Heart right ventricle (tissue), 16 donors: ENCODE measurements at regions not wholly inside any gene's neighbourhood (a gene's known extent, or its start where the extent isn't known, plus 50 kb on each side); places are given as distances from the start of the nearest gene placed in this dataset.
A peak's percentile ranks its signal among the peaks of the same experiment; 100 is the strongest.

ENCODE experiments used
- ATAC-seq, 8 donors: fragments of 200-7000 bp; cut with Tn5 transposase; one replicate each; pipeline ENCODE4 v1.9.1; 2020; ENCODE audit warnings: mild to moderate bottlenecking in 8 of 8, moderate library complexity in 8 of 8, moderate number of reproducible peaks in 1 of 8
- DNase-seq, 2 donors: peaks; one replicate each; pipeline ENCODE4 v3.0.0-alpha.2; 2020
- H3K27ac ChIP-seq, 10 donors: fragments of 200-600 bp; sonication (generic) in 2 of 10; one replicate each; pipeline versions ENCODE4 v1.5.0 to v1.8.0; 2020 to 2022; ENCODE audit warnings: mild to moderate bottlenecking in 3 of 10
- H3K27me3 ChIP-seq, 7 donors: fragments of 200-600 bp; one replicate each; pipeline ENCODE4 v1.8.0; 2021 to 2022; ENCODE audit warnings: mild to moderate bottlenecking in 2 of 7
- H3K36me3 ChIP-seq, 9 donors: fragments of 200-600 bp; sonication (generic) in 1 of 9; one replicate each; pipeline versions ENCODE4 v1.5.0 to v1.8.0; 2020 to 2022; ENCODE audit warnings: mild to moderate bottlenecking in 2 of 9
- H3K4me1 ChIP-seq, 9 donors: fragments of 200-600 bp; sonication (generic) in 1 of 9; one replicate each; pipeline versions ENCODE4 v1.5.0 to v1.8.0; 2020 to 2022; ENCODE audit warnings: mild to moderate bottlenecking in 4 of 9
- H3K4me3 ChIP-seq, 10 donors: fragments of 200-600 bp; sonication (generic) in 2 of 10; one replicate each; pipeline versions ENCODE4 v1.5.0 to v1.8.0; 2020 to 2022; ENCODE audit warnings: mild to moderate bottlenecking in 7 of 10, moderate library complexity in 2 of 10
- H3K9me3 ChIP-seq, 11 donors: fragments of 200-600 bp in 10 of 11; sonication (generic) in 2 of 11; one replicate each; pipeline versions ENCODE4 v1.5.0 to v1.8.0; 2013 to 2022; ENCODE audit warnings: mild to moderate bottlenecking in 2 of 11, control low read depth in 1 of 11, moderate library complexity in 1 of 11
- WGBS, 2 donors: extraction: QIAGEN DNeasy Blood & Tissue Kit; methylation state at CpG; one replicate each; pipeline ENCODE4 v1.1.7; 2013; ENCODE audit warnings: inconsistent platforms in 1 of 2; 5-methylcytosine and 5-hydroxymethylcytosine counted together
- intact Hi-C, 10 donors: fragments of 100-400 bp; cut with DNase I; formaldehyde crosslinking; loops; one replicate each; pipeline versions ENCODE4 v1.11.1 to v1.14.2; 2022
- TF ChIP-seq, protein P1 (sequence below), 9 donors: fragments of 200-600 bp; sonication (generic) in 2 of 9; IDR thresholded peaks; one replicate each; pipeline versions ENCODE4 v1.5.0 to v1.8.0; 2021 to 2022; ENCODE audit warnings: antibody characterized with exemption in 9 of 9, mild to moderate bottlenecking in 5 of 9, moderate library complexity in 1 of 9
- donor health status: Arrhythmogenic right ventricular cardiomyopathy.
- donor health status: ischemic (EF 13 %, LVEDD 7.1; RV severe dilation, severe dysfunction).
- donor health status: healthy with polysubstance abuse.
- donor health status: DM: no; HTN: yes; CAD: no.
- donor health status: DM: no; HTN: no; CAD: no.
- donor health status: ischemic (EF 25% LVEDD 6.9; RV normal size, moderate dysfunction).
- donor health status: ischemic (EF 25% LVEDD 5.7; RV mildly dilated, moderate dysfunction).
- donor health status: healthy.
- donor health status: DM: yes; HTN: yes; CAD: no.
- donor health status: Ischemic cardiomyopathy.
- donor health status: ischemic (EF 35%, LVEDD 5.7; RV mildly dilated, moderate dysfunction).
- donor health status: nonischemic (EF 11% LVEDD 7.7; RV severe dilation, severe dysfunction).
- donor health status: DM: yes; HTN: yes; CAD: no.
- donor health status: PGD.
- donor health status: ischemic (EF 29% LVEDD 5.4; RV normal size, mild dysfunction).
- donor health status: nonischemic (EF 23%, LVEDD 6.1; RV moderate dilation, normal function).

DNA sequence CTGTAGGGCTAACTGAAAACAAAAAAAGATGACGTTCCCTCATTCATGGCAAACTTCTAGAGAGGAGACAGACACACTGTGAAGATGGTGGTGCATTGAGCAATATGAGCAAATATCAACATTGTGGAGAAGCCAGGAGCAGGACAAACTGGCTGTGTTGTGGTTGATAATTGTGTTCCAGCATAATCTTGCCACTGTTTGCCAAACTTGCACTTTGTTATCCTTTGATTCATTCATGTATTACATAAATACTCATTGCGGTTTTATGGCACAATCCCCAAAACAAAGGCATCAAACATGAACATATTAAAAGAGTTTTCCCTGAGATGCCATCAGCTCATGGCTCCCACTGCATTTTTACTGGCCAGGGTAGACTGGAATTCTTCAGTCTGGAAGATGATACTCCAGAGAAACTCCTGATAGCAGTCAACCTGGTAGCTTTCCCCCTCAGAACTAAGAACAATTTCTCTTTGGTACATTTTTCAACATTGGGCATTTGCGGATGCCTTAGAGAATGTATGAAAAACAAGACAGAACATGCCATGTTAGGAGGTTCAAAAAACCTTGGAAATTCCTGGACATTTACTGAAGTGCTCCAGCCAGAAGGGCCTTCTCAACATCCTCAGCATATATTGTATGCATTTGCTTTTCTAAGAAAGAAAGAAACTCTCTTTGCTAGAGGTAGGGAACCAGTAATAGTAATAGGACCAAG, 487.4 kb upstream of the CELF4 start:
- intact Hi-C loops: no loop called here
- TF ChIP-seq, protein P1, sequence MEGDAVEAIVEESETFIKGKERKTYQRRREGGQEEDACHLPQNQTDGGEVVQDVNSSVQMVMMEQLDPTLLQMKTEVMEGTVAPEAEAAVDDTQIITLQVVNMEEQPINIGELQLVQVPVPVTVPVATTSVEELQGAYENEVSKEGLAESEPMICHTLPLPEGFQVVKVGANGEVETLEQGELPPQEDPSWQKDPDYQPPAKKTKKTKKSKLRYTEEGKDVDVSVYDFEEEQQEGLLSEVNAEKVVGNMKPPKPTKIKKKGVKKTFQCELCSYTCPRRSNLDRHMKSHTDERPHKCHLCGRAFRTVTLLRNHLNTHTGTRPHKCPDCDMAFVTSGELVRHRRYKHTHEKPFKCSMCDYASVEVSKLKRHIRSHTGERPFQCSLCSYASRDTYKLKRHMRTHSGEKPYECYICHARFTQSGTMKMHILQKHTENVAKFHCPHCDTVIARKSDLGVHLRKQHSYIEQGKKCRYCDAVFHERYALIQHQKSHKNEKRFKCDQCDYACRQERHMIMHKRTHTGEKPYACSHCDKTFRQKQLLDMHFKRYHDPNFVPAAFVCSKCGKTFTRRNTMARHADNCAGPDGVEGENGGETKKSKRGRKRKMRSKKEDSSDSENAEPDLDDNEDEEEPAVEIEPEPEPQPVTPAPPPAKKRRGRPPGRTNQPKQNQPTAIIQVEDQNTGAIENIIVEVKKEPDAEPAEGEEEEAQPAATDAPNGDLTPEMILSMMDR (IDR thresholded peaks at IDR 0.05): no peak
- ATAC-seq (no peak), DNase-seq (no peak)
- Histone ChIP-seq H3K36me3 (no peaks in the 10 kb centered on the region), H3K27ac (no peak overlapping the region), H3K4me3 (no peak overlapping the region), H3K27me3 (no peaks in the 10 kb centered on the region), H3K4me1 (no peaks in the 10 kb centered on the region), H3K9me3 (peaks cover 0 to 6% (median 0%) of the 10 kb centered on the region in 11 donors)
- WGBS, 2 donors: 85 to 94% methylated on average over 3 of the region's 3 CpGs

DNA sequence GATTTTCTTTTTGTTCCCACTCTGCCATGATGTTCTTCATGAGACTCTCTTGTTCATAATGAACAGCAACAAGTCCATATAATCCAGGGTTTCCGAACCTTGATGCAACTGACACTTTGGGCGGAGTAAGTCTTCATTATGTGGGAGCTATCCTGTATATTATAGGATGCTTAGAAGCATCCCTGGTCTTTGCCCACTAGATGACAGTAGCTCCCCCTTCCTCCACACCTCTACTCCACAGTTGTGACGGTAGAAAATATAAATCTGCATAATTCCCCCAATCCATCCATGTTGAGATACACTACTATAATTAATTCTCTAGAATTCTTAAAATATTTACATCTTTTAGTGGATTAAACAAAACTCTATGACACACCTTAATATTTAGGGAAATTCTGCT, 482.2 kb upstream of the CELF4 start:
- no peak for DNase-seq
- peaks cover 0 to under 1% (median 0%) of the 10 kb centered on the region in 7 donors for H3K27me3 ChIP-seq
- peaks cover 0 to 6% (median 0%) of the 10 kb centered on the region in 11 donors for H3K9me3 ChIP-seq
- intact Hi-C loops: loop anchor here in 3 of 10 donors (10.0 kb wide), 3 partner anchors 57 to 1417 kb away; no protein-coding TSS in a partner anchor
- no peak overlapping the region for H3K27ac ChIP-seq
- no peak overlapping the region for H3K4me3 ChIP-seq
- no peak for ATAC-seq
- no peaks in the 10 kb centered on the region for H3K36me3 ChIP-seq
- no peaks in the 10 kb centered on the region for H3K4me1 ChIP-seq
- TF ChIP-seq, protein P1 (IDR thresholded peaks at IDR 0.05): peak in 1 of 9 donors; percentile 17
- WGBS, 2 donors: 58 to 61% methylated on average over 3 of the region's 3 CpGs

DNA sequence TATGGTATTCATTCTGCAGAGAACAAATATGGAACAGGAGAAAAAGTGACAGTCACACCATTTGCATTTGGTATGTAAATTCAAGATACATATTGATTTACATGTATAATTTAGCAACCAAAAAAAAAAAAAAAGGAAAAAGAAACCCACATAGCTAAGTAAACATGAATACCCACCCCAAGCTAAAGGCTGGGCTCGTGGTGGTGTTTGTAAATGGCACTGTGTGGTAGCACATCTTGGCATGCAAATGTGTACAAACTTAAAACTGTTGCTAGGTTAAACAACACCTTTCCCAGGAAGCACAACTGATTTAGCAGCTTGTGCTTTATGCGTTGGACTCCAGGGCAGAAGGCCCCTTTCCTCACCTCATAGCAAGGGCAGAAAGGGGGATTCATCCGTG, 481.1 kb upstream of the CELF4 start:
- no peaks in the 10 kb centered on the region for H3K36me3 ChIP-seq
- intact Hi-C loops: loop anchor here in 3 of 10 donors (10.0 kb wide), 3 partner anchors 58 to 1418 kb away; no protein-coding TSS in a partner anchor
- TF ChIP-seq, protein P1 (IDR thresholded peaks at IDR 0.05): no peak
- H3K4me3 ChIP-seq: no peak overlapping the region
- DNase-seq (no peak), ATAC-seq (no peak)
- H3K27me3 ChIP-seq: peaks cover 0 to 6% (median 0%) of the 10 kb centered on the region in 7 donors
- H3K4me1 ChIP-seq: no peaks in the 10 kb centered on the region
- H3K9me3 ChIP-seq: peaks cover 0 to 6% (median 0%) of the 10 kb centered on the region in 11 donors
- WGBS, 2 donors: 73 to 78% methylated on average over 3 of the region's 3 CpGs
- H3K27ac ChIP-seq: no peak overlapping the region

DNA sequence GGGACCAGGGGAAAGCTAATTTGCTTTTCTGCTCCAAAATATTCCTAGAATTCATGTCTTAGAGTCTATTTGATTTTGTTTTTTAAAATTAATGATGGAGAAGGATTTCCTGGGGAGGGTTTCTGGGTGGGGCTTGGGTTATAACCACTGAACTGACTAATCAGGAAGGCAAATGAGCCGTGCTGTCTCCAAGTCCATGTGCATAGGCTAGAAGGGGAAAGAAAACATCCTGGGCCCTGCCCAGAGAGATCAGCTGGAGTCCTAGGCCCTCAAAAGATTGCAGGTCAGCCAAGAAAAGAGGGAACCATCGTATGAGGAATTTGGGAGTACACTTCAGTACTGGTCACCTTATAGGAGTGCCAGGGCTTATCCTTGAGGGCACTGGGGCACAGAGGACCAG, 480.2 kb upstream of the CELF4 start:
- no peak for ATAC-seq
- Histone ChIP-seq H3K27me3 (peaks cover 0 to 6% (median 0%) of the 10 kb centered on the region in 7 donors), H3K9me3 (no peaks in the 10 kb centered on the region), H3K36me3 (no peaks in the 10 kb centered on the region), H3K4me3 (no peak overlapping the region), H3K27ac (no peak overlapping the region), H3K4me1 (no peaks in the 10 kb centered on the region)
- DNase-seq: no peak
- WGBS, 2 donors: 54 to 67% methylated on average over 2 of the region's 2 CpGs
- TF ChIP-seq, protein P1 (IDR thresholded peaks at IDR 0.05): no peak
- intact Hi-C loops: loop anchor here in 3 of 10 donors (10.0 kb wide), 3 partner anchors 59 to 1419 kb away; no protein-coding TSS in a partner anchor
